Anterior cingulate cortex (tissue), 58 donors: ENCODE measurements at regions not wholly inside any gene's neighbourhood (a gene's known extent, or its start where the extent isn't known, plus 50 kb on each side); places are given as distances from the start of the nearest gene placed in this dataset.
"Not testable (repeated sequence)": the region's sequence is repeated elsewhere in the genome, so short reads cannot be mapped to it uniquely, and the experiment has no call there.

ENCODE experiments used
- DNase-seq, 58 donors: peaks; one replicate each; lab custom pipeline; 2025; lab: John Stamatoyannopoulos, UW

- not testable (repeated sequence) for DNase-seq
Measured at GRCh38 chr7:6986892-6987291, 160.8 kb upstream of the CCZ1B start.

- not testable (repeated sequence) for DNase-seq
Measured at GRCh38 chr7:6988608-6989007, 162.5 kb upstream of the CCZ1B start.

GRCh38 chr7:6989968-6990367 lies 163.9 kb upstream of the CCZ1B start:
- not testable (repeated sequence) for DNase-seq

GRCh38 chr7:6990426-6991152 lies 164.5 kb upstream of the CCZ1B start:
- DNase-seq, result not testable (repeated sequence)

- not testable (repeated sequence) for DNase-seq
Measured at GRCh38 chr7:6991169-6991611, 165.1 kb upstream of the CCZ1B start.

- DNase-seq, result not testable (repeated sequence)
Measured at GRCh38 chr7:6991686-6992085, 165.6 kb upstream of the CCZ1B start.

- not testable (repeated sequence) for DNase-seq
Measured at GRCh38 chr7:6992133-6992532, 166.1 kb upstream of the CCZ1B start.

- not testable (repeated sequence) for DNase-seq
Measured at GRCh38 chr7:6995026-6995425, 169.0 kb upstream of the CCZ1B start.

GRCh38 chr7:6995493-6996289 lies 169.6 kb upstream of the CCZ1B start:
- not testable (repeated sequence) for DNase-seq

GRCh38 chr7:6999067-6999666 lies 173.1 kb upstream of the CCZ1B start:
- not testable (repeated sequence) for DNase-seq

- no peak for DNase-seq
Measured at GRCh38 chr7:7002418-7003062, 176.5 kb upstream of the CCZ1B start.

- no peak for DNase-seq
Measured at GRCh38 chr7:7005303-7005702, 177.0 kb upstream of the C1GALT1 start.

GRCh38 chr7:7005949-7006348 lies 176.4 kb upstream of the C1GALT1 start:
- not testable (repeated sequence) for DNase-seq

- not testable (repeated sequence) for DNase-seq
Measured at GRCh38 chr7:7011241-7011640, 171.1 kb upstream of the C1GALT1 start.

- not testable (repeated sequence) for DNase-seq
Measured at GRCh38 chr7:7011751-7012150, 170.6 kb upstream of the C1GALT1 start.

- DNase-seq, result peak in 7 of 58 donors; percentile 1 to 5 (median 1)
Measured at GRCh38 chr7:7014827-7015595, 167.3 kb upstream of the C1GALT1 start.

- no peak for DNase-seq
Measured at GRCh38 chr7:7017707-7018280, 164.6 kb upstream of the C1GALT1 start.

GRCh38 chr7:7018290-7018689 lies 164.1 kb upstream of the C1GALT1 start:
- DNase-seq, result no peak

- no peak for DNase-seq
Measured at GRCh38 chr7:7032221-7032620, 150.1 kb upstream of the C1GALT1 start.
